ENCODE measurements at regions not wholly inside any gene's neighbourhood (a gene's known extent, or its start where the extent isn't known, plus 50 kb on each side); places are given as distances from the start of the nearest gene placed in this dataset.

DNA sequence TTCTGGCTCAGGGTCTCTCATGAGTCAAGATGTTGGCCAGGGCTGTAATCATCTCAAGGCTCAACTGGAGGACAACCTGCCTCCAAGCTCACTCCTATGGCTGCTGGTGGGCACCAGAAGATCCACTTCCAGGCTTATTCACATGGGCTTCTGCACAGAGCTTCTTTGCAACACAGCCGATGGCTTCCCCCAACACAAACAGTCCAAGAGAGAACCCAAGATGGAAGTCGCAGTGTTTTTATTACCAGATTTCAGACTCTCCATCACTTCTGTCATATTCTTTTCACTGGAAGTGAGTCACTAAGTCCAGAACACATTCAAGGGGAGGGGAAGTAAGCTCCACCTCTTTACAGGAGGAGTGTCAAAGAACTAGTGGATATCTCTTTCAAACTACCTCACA, 75.5 kb downstream of the CD164 start:
- Histone ChIP-seq H3K27me3 (ENCODE audit: insufficient read depth, poor library complexity, severe bottlenecking) (no peaks in the 10 kb centered on the region), H3K27ac (replicated peaks) (no peak overlapping the region), H3K4me3 (replicated peaks; ENCODE audit: insufficient read depth, low read length) (no peak overlapping the region)
- DNase-seq (ENCODE audit: low read depth in 1 of 2, low spot score in 1 of 2) = no peak
- TF ChIP-seq GABPA (IDR thresholded peaks at IDR 0.05; ENCODE audit: low read depth) (no peak), CTCF (IDR thresholded peaks at IDR 0.05; ENCODE audit: insufficient read depth, low read length) (no peak), POLR2AphosphoS5 (IDR thresholded peaks at IDR 0.05; ENCODE audit: low read depth) (no peak), SPI1 (IDR thresholded peaks at IDR 0.05; ENCODE audit: borderline replicate concordance, low read depth) (no peak)

GRCh38 chr6:109305028-109305427, 77.2 kb downstream of the CD164 start:
- DNase-seq (ENCODE audit: low read depth in 1 of 2, low spot score in 1 of 2) = no peak
- Histone ChIP-seq H3K27ac (replicated peaks) (0 out of 2 replicates have a peak overlapping the region, but pooled peaks have one; percentile 16), H3K27me3 (ENCODE audit: insufficient read depth, poor library complexity, severe bottlenecking) (no peaks in the 10 kb centered on the region), H3K4me3 (replicated peaks; ENCODE audit: insufficient read depth, low read length) (no peak overlapping the region)
- TF ChIP-seq GABPA (IDR thresholded peaks at IDR 0.05; ENCODE audit: low read depth) = no peak
- no peak for TF ChIP-seq REST (IDR thresholded peaks at IDR 0.05; ENCODE audit: insufficient replicate concordance, low read depth)
- no peak for TF ChIP-seq SPI1 (IDR thresholded peaks at IDR 0.05; ENCODE audit: borderline replicate concordance, low read depth)
- no peak for TF ChIP-seq POLR2AphosphoS5 (IDR thresholded peaks at IDR 0.05; ENCODE audit: low read depth)
- TF ChIP-seq CTCF (IDR thresholded peaks at IDR 0.05; ENCODE audit: insufficient read depth, low read length) = no peak

DNA sequence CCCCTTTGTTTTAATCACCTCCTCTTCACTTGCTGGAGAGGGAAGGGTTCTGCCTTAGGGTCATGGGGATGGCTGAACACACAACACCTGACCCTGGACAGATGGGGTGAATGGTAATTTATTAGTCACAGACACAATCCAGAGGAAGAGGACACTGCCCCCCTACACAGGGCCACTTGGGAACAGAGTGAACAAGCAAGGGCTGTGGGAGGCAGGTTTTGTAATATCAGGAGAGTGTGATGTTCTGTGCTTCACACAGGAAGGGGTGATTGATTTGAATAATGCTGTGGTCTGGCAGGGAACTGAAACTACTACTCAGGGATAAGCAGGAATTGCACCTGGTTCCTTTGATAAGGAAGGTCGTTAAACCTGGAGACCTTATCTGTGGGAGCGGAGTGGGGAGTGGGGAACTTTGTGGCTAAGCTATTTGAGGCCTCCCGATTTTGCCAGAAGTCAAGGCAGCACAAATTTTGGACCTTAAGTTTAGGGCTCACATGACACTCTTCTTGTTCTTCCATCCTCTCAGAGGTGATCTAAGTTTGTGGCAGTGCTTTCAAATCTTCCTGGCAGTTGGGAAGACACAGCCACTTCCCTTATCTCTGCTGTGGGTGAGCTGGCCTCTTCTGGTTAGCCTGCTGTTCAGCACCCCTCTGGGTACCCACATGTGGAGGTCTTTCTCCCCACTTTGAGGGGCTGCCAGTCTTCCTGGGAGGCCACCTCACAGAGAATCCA, 77.8 kb downstream of the CD164 start:
- Histone ChIP-seq H3K27ac (replicated peaks) (0 out of 2 replicates have a peak overlapping the region, but pooled peaks have one; percentile 16), H3K27me3 (ENCODE audit: insufficient read depth, poor library complexity, severe bottlenecking) (no peaks in the 10 kb centered on the region), H3K4me3 (replicated peaks; ENCODE audit: insufficient read depth, low read length) (no peak overlapping the region)
- peak; percentile 33 to 92 for DNase-seq (ENCODE audit: low read depth in 1 of 2, low spot score in 1 of 2)
- TF ChIP-seq GABPA (IDR thresholded peaks at IDR 0.05; ENCODE audit: low read depth) (no peak), CTCF (IDR thresholded peaks at IDR 0.05; ENCODE audit: insufficient read depth, low read length) (no peak), SPI1 (IDR thresholded peaks at IDR 0.05; ENCODE audit: borderline replicate concordance, low read depth) (peak; percentile 77), REST (IDR thresholded peaks at IDR 0.05; ENCODE audit: insufficient replicate concordance, low read depth) (no peak), POLR2AphosphoS5 (IDR thresholded peaks at IDR 0.05; ENCODE audit: low read depth) (no peak)

Data from HL-60 (cell line).